ENCODE measurements at regions not wholly inside any gene's neighbourhood (a gene's known extent, or its start where the extent isn't known, plus 50 kb on each side); places are given as distances from the start of the nearest gene placed in this dataset.

GRCh38 chr12:19794116-19794515, 354.8 kb downstream of the AEBP2 start:
- H3K36me3 ChIP-seq: no peaks in the 10 kb centered on the region
- H3K27me3 ChIP-seq: no peaks in the 10 kb centered on the region
- no peak for TF ChIP-seq CTCF (IDR thresholded peaks at IDR 0.05; ENCODE audit: low read depth, low read length)
- no peak overlapping the region for H3K4me3 ChIP-seq
- no peaks in the 10 kb centered on the region for H3K9me3 ChIP-seq (ENCODE audit: low read depth)
- H3K4me1 ChIP-seq (ENCODE audit: low read depth): no peaks in the 10 kb centered on the region
- no peak overlapping the region for H3K27ac ChIP-seq
- DNase-seq (ENCODE audit: low read depth in 1 of 2, low spot score in 1 of 2): no peak

GRCh38 chr12:19799216-19799615, 359.9 kb downstream of the AEBP2 start:
- H3K36me3 ChIP-seq: no peaks in the 10 kb centered on the region
- H3K27me3 ChIP-seq: no peaks in the 10 kb centered on the region
- H3K27ac ChIP-seq: no peak overlapping the region
- peak in 1 of 2 donors; percentile 55 for DNase-seq (ENCODE audit: low read depth in 1 of 2, low spot score in 1 of 2)
- no peak overlapping the region for H3K4me3 ChIP-seq
- no peak for TF ChIP-seq CTCF (IDR thresholded peaks at IDR 0.05; ENCODE audit: low read depth, low read length)
- no peaks in the 10 kb centered on the region for H3K9me3 ChIP-seq (ENCODE audit: low read depth)
- H3K4me1 ChIP-seq (ENCODE audit: low read depth): no peaks in the 10 kb centered on the region

GRCh38 chr12:19799895-19800602, 360.8 kb downstream of the AEBP2 start:
- Histone ChIP-seq H3K4me1 (ENCODE audit: low read depth) (no peaks in the 10 kb centered on the region), H3K4me3 (no peak overlapping the region), H3K27ac (no peak overlapping the region), H3K36me3 (no peaks in the 10 kb centered on the region), H3K27me3 (no peaks in the 10 kb centered on the region), H3K9me3 (ENCODE audit: low read depth) (no peaks in the 10 kb centered on the region)
- peak in 1 of 2 donors; percentile 71 for DNase-seq (ENCODE audit: low read depth in 1 of 2, low spot score in 1 of 2)
- TF ChIP-seq CTCF (IDR thresholded peaks at IDR 0.05; ENCODE audit: low read depth, low read length): no peak

- Histone ChIP-seq H3K36me3 (no peaks in the 10 kb centered on the region), H3K27ac (no peak overlapping the region), H3K4me1 (ENCODE audit: low read depth) (no peaks in the 10 kb centered on the region), H3K4me3 (no peak overlapping the region), H3K27me3 (no peaks in the 10 kb centered on the region), H3K9me3 (ENCODE audit: low read depth) (no peaks in the 10 kb centered on the region)
- no peak for TF ChIP-seq CTCF (IDR thresholded peaks at IDR 0.05; ENCODE audit: low read depth, low read length)
- peak in 1 of 2 donors; percentile 60 for DNase-seq (ENCODE audit: low read depth in 1 of 2, low spot score in 1 of 2)
These were observed 361.6 kb downstream of the AEBP2 start for GRCh38 chr12:19800884-19801283.

DNA sequence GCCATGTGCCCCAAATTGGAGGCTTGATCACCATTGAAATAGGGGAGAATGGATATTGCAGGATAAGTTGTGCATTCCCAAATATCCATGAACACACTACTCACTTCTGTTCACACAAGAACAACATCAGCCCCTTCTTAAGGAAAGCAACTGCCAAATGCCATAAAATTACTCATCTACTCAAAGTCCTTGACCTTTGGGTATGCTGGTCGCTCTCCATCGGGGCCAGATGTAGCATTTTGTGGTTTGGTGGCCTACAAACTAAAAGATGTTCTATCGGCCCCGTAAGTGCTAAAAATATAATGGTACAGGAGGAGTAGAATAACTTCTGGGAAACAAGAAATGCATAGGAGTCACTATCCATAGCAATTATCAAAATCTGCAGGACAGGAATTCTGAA, 362.6 kb downstream of the AEBP2 start:
- no peak for DNase-seq (ENCODE audit: low read depth in 1 of 2, low spot score in 1 of 2)
- no peak for TF ChIP-seq CTCF (IDR thresholded peaks at IDR 0.05; ENCODE audit: low read depth, low read length)
- Histone ChIP-seq H3K36me3 (no peaks in the 10 kb centered on the region), H3K4me1 (ENCODE audit: low read depth) (no peaks in the 10 kb centered on the region), H3K4me3 (no peak overlapping the region), H3K27ac (no peak overlapping the region), H3K9me3 (ENCODE audit: low read depth) (no peaks in the 10 kb centered on the region), H3K27me3 (no peaks in the 10 kb centered on the region)

All from cardiac muscle cell (in vitro differentiated cells and primary cell).